ENCODE measurements at regions not wholly inside any gene's neighbourhood (a gene's known extent, or its start where the extent isn't known, plus 50 kb on each side); places are given as distances from the start of the nearest gene placed in this dataset.

GRCh38 chr9:126017758-126018157 lies 270.6 kb downstream of the PBX3 start:
- no peak for DNase-seq

GRCh38 chr9:126020836-126021235 lies 273.7 kb downstream of the PBX3 start:
- no peak for DNase-seq

- DNase-seq, result no peak
These were observed 276.8 kb downstream of the PBX3 start for GRCh38 chr9:126023962-126024361.

GRCh38 chr9:126024581-126025230 lies 277.5 kb downstream of the PBX3 start:
- DNase-seq, result no peak

DNA sequence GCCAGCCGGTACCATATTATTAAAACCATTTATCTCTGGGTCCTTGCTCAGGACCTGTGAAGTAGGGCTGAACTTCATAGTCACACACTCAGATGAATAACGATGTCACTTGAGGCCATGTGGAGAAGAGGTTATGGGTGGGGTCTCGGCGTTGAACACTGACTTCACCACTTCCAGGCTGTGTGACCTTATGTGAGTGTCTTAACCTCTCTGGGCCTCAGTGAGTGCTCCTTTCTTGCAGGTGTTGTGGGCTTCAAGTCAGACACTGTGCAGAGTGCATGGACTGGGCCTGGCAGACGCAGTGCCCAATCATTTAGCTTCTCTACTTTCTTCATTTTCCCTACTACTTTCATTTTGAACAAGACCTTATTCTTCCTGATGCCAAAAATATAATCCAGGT lies 278.8 kb downstream of the PBX3 start:
- DNase-seq, result no peak

DNA sequence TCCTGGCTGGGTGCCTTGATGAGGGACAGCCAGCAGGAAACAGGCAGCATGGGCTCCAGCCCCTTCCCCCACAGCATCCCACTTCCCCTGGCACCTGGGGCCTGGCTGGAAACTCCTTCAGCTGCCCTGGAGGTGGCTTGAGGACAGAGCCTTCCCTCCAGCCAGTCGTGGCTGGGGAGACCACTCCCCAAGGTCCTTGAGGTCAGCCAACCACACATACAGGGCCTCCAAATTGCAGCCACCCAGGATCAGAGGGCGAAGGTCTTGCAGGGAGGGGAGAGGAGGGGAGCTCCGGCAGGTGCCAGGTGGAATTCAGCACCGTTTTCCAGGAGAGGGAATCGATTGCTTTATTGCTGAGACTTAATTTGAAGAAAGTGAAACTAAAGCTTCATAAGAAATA lies 280.4 kb downstream of the PBX3 start:
- DNase-seq, result no peak

DNA sequence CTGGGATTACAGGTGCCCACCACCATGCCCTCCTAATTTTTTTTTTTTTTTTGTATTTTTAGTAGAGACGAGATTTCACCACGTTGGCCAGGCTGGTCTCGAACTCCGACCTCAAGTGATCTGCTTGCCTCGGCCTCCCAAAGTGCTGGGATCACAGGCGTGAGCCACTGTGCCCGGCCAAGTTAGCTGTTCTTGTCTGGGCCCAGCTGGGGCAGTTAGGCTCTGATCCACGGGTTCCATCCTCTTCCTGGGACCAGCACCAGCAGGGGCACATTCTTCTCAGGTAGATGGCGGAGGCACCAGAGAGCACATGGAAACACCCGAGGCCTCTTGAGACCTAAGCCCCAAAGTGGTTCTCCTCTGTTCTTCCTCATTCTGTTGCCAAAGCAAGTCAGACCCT lies 281.6 kb downstream of the PBX3 start:
- no peak for DNase-seq

DNA sequence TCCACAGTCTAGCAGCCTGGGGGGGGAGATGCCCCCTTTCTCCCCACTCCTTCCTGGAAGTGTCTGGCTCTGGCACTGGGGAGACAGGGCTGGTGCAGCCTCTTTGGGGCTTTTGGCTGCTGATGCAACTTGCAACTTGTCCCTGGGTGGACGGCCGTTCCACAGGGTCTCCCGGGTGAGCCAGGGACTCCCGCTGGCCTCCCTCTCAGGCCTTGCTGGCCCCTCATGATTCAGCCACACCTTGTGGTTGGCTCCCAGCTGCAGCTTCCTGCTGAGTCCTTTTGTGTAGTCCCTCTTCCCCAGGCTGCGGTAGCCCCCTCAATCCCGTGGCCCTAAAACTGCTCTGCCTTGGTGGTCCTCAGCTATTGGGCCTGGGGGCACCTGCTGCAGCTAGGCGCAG lies 283.5 kb downstream of the PBX3 start:
- DNase-seq, result no peak

GRCh38 chr9:126031116-126031515 lies 283.9 kb downstream of the PBX3 start:
- DNase-seq, result no peak

- no peak for DNase-seq
These were observed 285.0 kb downstream of the PBX3 start for GRCh38 chr9:126032135-126032534.

GRCh38 chr9:126033318-126033717 lies 286.1 kb downstream of the PBX3 start:
- DNase-seq, result no peak

GRCh38 chr9:126033956-126034355 lies 286.8 kb downstream of the PBX3 start:
- no peak for DNase-seq

DNA sequence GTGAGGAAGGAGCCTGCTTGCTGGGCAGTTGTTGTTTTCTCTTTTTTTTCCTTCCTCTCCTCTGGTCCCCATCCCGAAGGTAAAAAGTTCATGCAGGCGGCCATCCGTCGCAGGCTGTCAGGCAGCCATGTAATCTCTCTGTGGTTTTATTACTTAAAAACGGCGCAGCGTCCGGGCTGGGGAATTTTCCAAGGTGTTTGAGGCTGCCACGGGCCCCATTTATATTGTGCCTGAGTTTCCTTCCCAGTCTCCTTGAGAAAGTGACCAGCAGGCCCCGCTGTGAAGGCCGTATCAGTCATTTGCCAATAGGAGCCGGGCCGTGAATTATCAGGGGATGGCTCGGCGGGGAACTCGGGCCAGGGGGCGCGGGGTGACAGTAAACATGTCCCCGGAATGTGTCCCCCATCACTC lies 289.7 kb downstream of the PBX3 start:
- DNase-seq, result no peak

- no peak for DNase-seq
These were observed 287.8 kb upstream of the MVB12B start for GRCh38 chr9:126038790-126039189.

DNA sequence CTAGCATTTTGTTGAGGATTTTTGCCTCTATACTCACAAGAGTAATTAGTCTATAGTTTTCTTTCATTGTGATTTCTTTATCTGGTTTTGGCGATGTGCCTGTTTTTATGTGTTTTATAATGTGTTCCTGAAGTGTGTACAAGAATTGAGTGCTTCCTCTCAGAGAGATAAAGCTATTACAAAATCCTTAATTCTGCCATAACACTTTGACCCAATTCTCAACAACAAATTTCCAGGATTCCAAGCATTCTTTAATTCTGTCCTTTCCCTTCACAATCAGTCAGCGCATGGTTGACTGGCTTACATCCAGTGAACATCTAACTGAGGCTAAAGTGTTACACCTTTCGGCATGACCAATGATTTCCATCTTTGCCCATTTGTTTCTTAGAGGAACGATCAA lies 282.9 kb upstream of the MVB12B start:
- no peak for DNase-seq

DNA sequence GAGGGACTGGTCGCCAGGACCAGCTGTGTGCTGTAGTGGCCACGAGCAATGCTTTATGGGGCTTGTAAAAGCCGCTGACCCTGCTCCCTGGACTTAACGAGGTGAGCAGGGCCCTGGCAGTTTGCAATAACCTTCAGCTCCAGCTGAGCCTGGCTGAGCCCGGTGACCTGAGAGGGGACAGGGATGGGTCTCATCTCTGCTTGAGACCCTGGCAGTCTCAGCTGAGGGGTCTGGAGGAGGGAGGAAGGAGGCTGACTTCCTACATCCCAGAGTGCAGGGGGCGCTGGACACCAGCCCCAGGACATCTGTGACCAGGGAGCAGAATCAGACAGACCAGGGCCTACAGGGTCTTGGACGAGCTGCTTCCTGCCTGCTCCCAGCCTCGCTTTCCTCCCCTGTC lies 277.5 kb upstream of the MVB12B start:
- DNase-seq, result no peak

- no peak for DNase-seq
These were observed 276.6 kb upstream of the MVB12B start for GRCh38 chr9:126049896-126050604.

GRCh38 chr9:126050605-126050990 lies 276.0 kb upstream of the MVB12B start:
- no peak for DNase-seq

GRCh38 chr9:126051446-126052130 lies 275.0 kb upstream of the MVB12B start:
- no peak for DNase-seq

DNA sequence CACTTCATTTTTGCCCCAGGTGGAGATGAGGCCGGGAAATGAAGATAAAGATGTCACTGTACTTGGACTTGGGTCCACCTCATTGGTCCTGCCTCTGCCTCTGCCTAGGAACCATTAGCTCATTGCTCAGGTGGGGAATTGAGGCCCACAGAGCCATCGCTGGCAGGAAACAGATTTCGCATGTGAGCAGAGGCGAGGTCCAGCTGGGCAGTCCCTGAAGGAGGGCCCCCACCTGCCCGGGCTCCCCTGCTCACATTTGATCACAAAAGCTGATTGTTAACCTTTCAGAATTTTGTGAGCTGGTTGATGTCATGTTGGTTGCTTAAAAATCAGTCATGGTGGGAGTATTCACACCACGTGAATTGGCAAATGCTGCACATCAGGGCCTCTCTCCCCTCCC lies 273.8 kb upstream of the MVB12B start:
- no peak for DNase-seq

DNA sequence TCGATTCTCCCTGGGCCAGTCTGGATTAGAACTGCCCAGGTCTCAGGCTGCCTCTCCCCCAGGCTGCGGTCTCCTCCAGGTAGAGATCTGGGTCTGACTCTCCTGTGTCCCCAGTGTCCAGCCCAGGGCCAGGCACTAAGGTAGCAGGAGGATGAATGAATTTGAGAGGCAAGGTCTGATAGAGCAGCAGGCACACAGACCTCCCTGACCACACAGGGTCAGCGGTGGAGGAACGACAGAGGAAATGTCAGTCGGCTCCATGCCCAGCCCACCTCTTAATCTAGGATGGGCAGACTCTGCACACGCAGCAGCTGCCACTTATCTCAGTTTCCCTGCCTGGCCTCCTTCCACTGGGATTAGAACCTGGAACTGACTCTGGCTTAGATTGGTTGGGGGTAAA lies 272.7 kb upstream of the MVB12B start:
- DNase-seq, result no peak

GRCh38 chr9:126055381-126055985 lies 271.1 kb upstream of the MVB12B start:
- DNase-seq, result no peak

GRCh38 chr9:126056312-126057021 lies 270.2 kb upstream of the MVB12B start:
- DNase-seq, result no peak

Measured in DMS79 treated with DMSO at 0.1 percent for 48 hours (cell line).